Hematopoietic multipotent progenitor cell (in vitro differentiated cells): ENCODE measurements at regions not wholly inside any gene's neighbourhood (a gene's known extent, or its start where the extent isn't known, plus 50 kb on each side); places are given as distances from the start of the nearest gene placed in this dataset.
A peak's percentile ranks its signal among the peaks of the same experiment; 100 is the strongest.

Experiments
- DNase-seq, 3 donors: peaks; one replicate each; pipeline ENCODE4 v3.0.0-alpha.2; 2011 to 2015; ENCODE audit warnings: low read depth in 2 of 3, low spot score in 2 of 3

- DNase-seq, result peak; percentile 4 to 94 (median 84)
Measured at GRCh38 chr4:123564758-123565346, 168.3 kb downstream of the SPRY1 start.

- DNase-seq, result no peak
Measured at GRCh38 chr4:123568936-123569335, 172.3 kb downstream of the SPRY1 start.

GRCh38 chr4:123569541-123569940 lies 172.9 kb downstream of the SPRY1 start:
- DNase-seq, result no peak

- DNase-seq, result no peak
Measured at GRCh38 chr4:123573866-123574508, 177.4 kb downstream of the SPRY1 start.

GRCh38 chr4:123575291-123575690 lies 178.7 kb downstream of the SPRY1 start:
- DNase-seq, result no peak

- no peak for DNase-seq
Measured at GRCh38 chr4:123577225-123577906, 180.8 kb downstream of the SPRY1 start.

- DNase-seq, result no peak
Measured at GRCh38 chr4:123578276-123579029, 181.9 kb downstream of the SPRY1 start.

GRCh38 chr4:123579961-123580360 lies 183.4 kb downstream of the SPRY1 start:
- no peak for DNase-seq

- DNase-seq, result no peak
Measured at GRCh38 chr4:123580981-123581664, 184.5 kb downstream of the SPRY1 start.

- no peak for DNase-seq
Measured at GRCh38 chr4:123581802-123582201, 185.2 kb downstream of the SPRY1 start.

- DNase-seq, result no peak
Measured at GRCh38 chr4:123583043-123583442, 186.4 kb downstream of the SPRY1 start.

GRCh38 chr4:123585111-123585510 lies 188.5 kb downstream of the SPRY1 start:
- no peak for DNase-seq

GRCh38 chr4:123587983-123588494 lies 191.4 kb downstream of the SPRY1 start:
- no peak for DNase-seq

GRCh38 chr4:123588631-123589241 lies 192.1 kb downstream of the SPRY1 start:
- no peak for DNase-seq

GRCh38 chr4:123589301-123589700 lies 192.7 kb downstream of the SPRY1 start:
- DNase-seq, result no peak

- DNase-seq, result no peak
Measured at GRCh38 chr4:123591875-123592274, 195.3 kb downstream of the SPRY1 start.

- peak in 2 of 3 donors; percentile 59 to 63 for DNase-seq
Measured at GRCh38 chr4:123593655-123594054, 197.1 kb downstream of the SPRY1 start.

GRCh38 chr4:123596805-123597204 lies 200.2 kb downstream of the SPRY1 start:
- no peak for DNase-seq

- no peak for DNase-seq
Measured at GRCh38 chr4:123597586-123597985, 201.0 kb downstream of the SPRY1 start.

- no peak for DNase-seq
Measured at GRCh38 chr4:123598331-123598730, 201.7 kb downstream of the SPRY1 start.
